B cell (primary cell): ENCODE measurements at regions not wholly inside any gene's neighbourhood (a gene's known extent, or its start where the extent isn't known, plus 50 kb on each side); places are given as distances from the start of the nearest gene placed in this dataset.

Experiments
- ATAC-seq: fragments of 200-7000 bp; cut with Tn5 transposase; one replicate; pipeline ENCODE4 v1.10.0; 2021; ENCODE audit warnings: low read depth, mild to moderate bottlenecking, moderate number of reproducible peaks, moderate library complexity
- CTCF ChIA-PET: fragments of 350-600 bp; sonication (Branson Sonifier 250); formaldehyde crosslinking; loops from one replicate; lab custom pipeline; 2021; ENCODE audit warnings: antibody characterized with exemption, inconsistent platforms; lab: Charles Lee
- POLR2A ChIA-PET: fragments of 350-600 bp; sonication (Branson Sonifier 250); formaldehyde crosslinking; loops from one replicate; lab custom pipeline; 2021; ENCODE audit warnings: antibody characterized with exemption; lab: Charles Lee
- DNase-seq: peaks from one replicate; pipeline ENCODE4 v3.0.0; 2013
- H2AFZ ChIP-seq: 2 replicates; pipeline ENCODE4 v1.6.1; 2012; ENCODE audit warnings: mild to moderate bottlenecking, low read depth, low read length; ENCODE audit not compliant: insufficient read depth, poor library complexity, severe bottlenecking
- H3K27ac ChIP-seq, 2 donors: 1 replicate in 1 of 2; 2 replicates in 1 of 2; pipeline ENCODE4 v1.5.1; 2012 to 2013; ENCODE audit warnings: low read length in 2 of 2, mild to moderate bottlenecking in 2 of 2, moderate library complexity in 1 of 2
- H3K27me3 ChIP-seq, 4 experiments: fragments of 200-600 bp in 1 of 4; sonication (generic) in 1 of 4; replicated peaks in 1 of 4; 1 replicate in 2 of 4; 2 replicates in 2 of 4; pipeline versions ENCODE4 v1.6.1 to v1.7.0; 2013 to 2016; ENCODE audit warnings: low read length in 3 of 4, mild to moderate bottlenecking in 2 of 4, mixed read lengths in 1 of 4, moderate library complexity in 1 of 4; ENCODE audit not compliant: insufficient read depth in 4 of 4, control insufficient read depth in 3 of 4; ENCODE audit errors: control extremely low read depth in 1 of 4
- H3K36me3 ChIP-seq, 2 experiments: replicated peaks in 1 of 2; 1 replicate in 1 of 2; 2 replicates in 1 of 2; pipeline versions ENCODE4 v1.6.1 to v1.7.1; 2013; ENCODE audit warnings: low read length in 1 of 2; ENCODE audit not compliant: insufficient read depth in 2 of 2, control insufficient read depth in 1 of 2; ENCODE audit errors: control extremely low read depth in 1 of 2, extremely low read depth in 1 of 2
- H3K4me1 ChIP-seq, 2 donors: fragments of 200-600 bp in 1 of 2; sonication (generic) in 1 of 2; 1 replicate in 1 of 2; 2 replicates in 1 of 2; pipeline versions ENCODE4 v1.5.1 to v1.6.1; 2013 to 2017; ENCODE audit warnings: low read length in 2 of 2; ENCODE audit not compliant: control insufficient read depth in 2 of 2, insufficient read depth in 2 of 2
- H3K4me2 ChIP-seq: replicated peaks from 2 replicates; pipeline ENCODE3; 2012; ENCODE audit warnings: mild to moderate bottlenecking, low read depth, low read length; ENCODE audit not compliant: poor library complexity, severe bottlenecking
- H3K4me3 ChIP-seq, 5 experiments: fragments of 200-600 bp in 1 of 5; sonication (generic) in 1 of 5; 1 replicate in 3 of 5; 2 replicates in 2 of 5; pipeline versions ENCODE4 v1.5.1 to v1.7.0; 2011 to 2016; ENCODE audit warnings: low read length in 4 of 5, mild to moderate bottlenecking in 4 of 5, low read depth in 2 of 5, control low read depth in 1 of 5, moderate library complexity in 1 of 5; ENCODE audit not compliant: insufficient read depth in 1 of 5; ENCODE audit errors: control extremely low read depth in 1 of 5, extremely low read depth in 1 of 5
- H3K79me2 ChIP-seq: fragments of 200-600 bp; sonication (generic); one replicate; pipeline ENCODE4 v1.6.0; 2016; ENCODE audit warnings: low read length; ENCODE audit not compliant: control insufficient read depth, insufficient read depth
- H3K9ac ChIP-seq: fragments of 200-600 bp; sonication (generic); 2 replicates; pipeline ENCODE4 v1.6.1; 2017; ENCODE audit warnings: mild to moderate bottlenecking, low read length, moderate library complexity
- H3K9me3 ChIP-seq, 3 donors: one replicate each; pipeline versions ENCODE4 v1.6.1 to v1.7.1; 2013; ENCODE audit warnings: low read length in 2 of 3; ENCODE audit not compliant: control insufficient read depth in 2 of 3, insufficient read depth in 1 of 3; ENCODE audit errors: control extremely low read depth in 1 of 3
- H4K20me1 ChIP-seq: 2 replicates; pipeline ENCODE4 v1.6.0; 2012; ENCODE audit warnings: mild to moderate bottlenecking, low read length; ENCODE audit not compliant: insufficient read depth, control insufficient read depth, poor library complexity, severe bottlenecking
- H3K27ac Mint-ChIP-seq: one replicate; pipeline ENCODE4 v1.8.0; 2021; ENCODE audit warnings: mixed read lengths
- H3K27me3 Mint-ChIP-seq: one replicate; pipeline ENCODE4 v1.8.0; 2021; ENCODE audit warnings: mixed read lengths
- H3K4me1 Mint-ChIP-seq: one replicate; pipeline ENCODE4 v1.8.0; 2021; ENCODE audit warnings: mixed read lengths
- H3K4me3 Mint-ChIP-seq: one replicate; pipeline ENCODE4 v1.8.0; 2021; ENCODE audit warnings: mixed read lengths
- H3K9me3 Mint-ChIP-seq: one replicate; pipeline ENCODE4 v1.8.0; 2022; ENCODE audit warnings: mixed read lengths; ENCODE audit not compliant: insufficient read depth
- CTCF ChIP-seq: fragments of 200-600 bp; IDR thresholded peaks from one replicate; pipeline ENCODE4 v1.8.0; 2022; ENCODE audit warnings: antibody characterized with exemption, mild to moderate bottlenecking
- EZH2 ChIP-seq: IDR thresholded peaks from 2 replicates; pipeline ENCODE4 v1.6.1; 2012; ENCODE audit warnings: borderline replicate concordance, low read depth, mild to moderate bottlenecking, moderate library complexity, low read length; ENCODE audit not compliant: insufficient read depth, poor library complexity, severe bottlenecking
- WGBS: methylation state at CpG from one replicate; pipeline ENCODE4 v1.1.5; 2013; ENCODE audit warnings: missing lambda C conversion rate; ENCODE audit not compliant: insufficient coverage; 5-methylcytosine and 5-hydroxymethylcytosine counted together
- intact Hi-C: fragments of 100-400 bp; cut with micrococcal nuclease; formaldehyde crosslinking; loops from one replicate; pipeline ENCODE4 v1.10.0; 2022

DNA sequence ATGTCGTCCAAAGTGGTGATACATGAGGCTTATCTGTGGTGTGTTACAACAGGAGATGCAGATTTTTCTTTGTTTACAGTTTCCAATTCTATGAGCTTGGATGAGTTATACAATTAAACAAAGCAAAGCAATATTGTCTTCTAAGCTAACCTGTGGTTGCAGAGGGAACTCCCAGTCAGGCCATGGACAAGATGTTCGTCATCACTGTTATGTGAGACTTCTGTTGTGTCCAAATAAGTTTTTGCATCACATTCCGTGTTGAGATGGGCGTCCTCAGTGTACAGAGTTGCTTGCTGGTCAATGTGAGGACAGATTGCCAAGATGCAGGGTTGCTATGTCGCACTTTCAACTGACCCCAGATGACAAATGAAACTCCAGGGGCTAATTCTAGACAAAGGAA, 189.3 kb downstream of the IRF8 start:
- peaks cover 0 to 3% (median 0%) of the 10 kb centered on the region in 4 experiments for H3K27me3 ChIP-seq
- no peaks in the 10 kb centered on the region for H3K9me3 ChIP-seq
- ATAC-seq (no peak), DNase-seq (no peak)
- ChIA-PET CTCF (no interaction called here), POLR2A (no interaction called here)
- TF ChIP-seq CTCF (no peak), EZH2 (no peak)
- peaks cover 16% of the 10 kb centered on the region for H3K4me1 Mint-ChIP-seq
- no peaks in the 10 kb centered on the region for H3K36me3 ChIP-seq
- no peak overlapping the region for H3K4me2 ChIP-seq
- no peak overlapping the region for H3K27ac Mint-ChIP-seq
- H4K20me1 ChIP-seq: no peaks in the 10 kb centered on the region
- H3K27me3 Mint-ChIP-seq: peaks cover 5% of the 10 kb centered on the region
- intact Hi-C loops: no loop called here
- WGBS: 90% methylated on average over 2 of the region's 5 CpGs
- no peak overlapping the region for H3K4me3 Mint-ChIP-seq
- H3K79me2 ChIP-seq: no peaks in the 10 kb centered on the region
- no peaks in the 10 kb centered on the region for H3K9me3 Mint-ChIP-seq
- H2AFZ ChIP-seq: no peak overlapping the region
- H3K9ac ChIP-seq: no peak overlapping the region
- no peak overlapping the region for H3K27ac ChIP-seq
- no peak overlapping the region for H3K4me3 ChIP-seq
- H3K4me1 ChIP-seq: peaks cover 13 to 18% of the 10 kb centered on the region in 2 donors

DNA sequence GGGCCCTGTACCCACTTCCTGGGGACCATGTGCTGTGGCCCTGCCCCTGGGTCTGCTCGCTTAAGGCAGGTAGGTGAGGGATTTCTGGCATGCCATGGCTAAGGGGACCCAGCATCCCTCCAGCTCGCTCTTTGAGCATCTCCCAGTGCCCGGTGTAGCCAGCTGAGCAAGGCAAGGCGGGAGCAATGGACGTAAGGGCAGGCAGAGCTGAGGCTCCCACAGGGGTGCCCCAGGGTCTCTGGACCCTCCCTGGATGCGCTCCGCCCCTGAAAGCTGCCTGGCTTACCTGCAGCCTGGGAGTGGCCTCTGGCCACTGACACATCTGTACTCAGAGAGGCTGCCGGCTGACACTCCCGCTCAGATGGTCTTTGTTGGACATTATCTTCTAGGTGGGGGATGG, 189.9 kb downstream of the IRF8 start:
- Mint-ChIP-seq H3K27ac (no peak overlapping the region), H3K9me3 (no peaks in the 10 kb centered on the region), H3K4me1 (peaks cover 16% of the 10 kb centered on the region), H3K4me3 (no peak overlapping the region), H3K27me3 (peaks cover under 1% of the 10 kb centered on the region)
- Histone ChIP-seq H3K79me2 (no peaks in the 10 kb centered on the region), H3K27me3 (no peaks in the 10 kb centered on the region), H3K4me1 (peaks cover 13 to 18% of the 10 kb centered on the region in 2 donors), H2AFZ (no peak overlapping the region), H3K9ac (no peak overlapping the region), H4K20me1 (no peaks in the 10 kb centered on the region), H3K27ac (no peak overlapping the region), H3K4me3 (no peak overlapping the region), H3K4me2 (no peak overlapping the region), H3K36me3 (no peaks in the 10 kb centered on the region), H3K9me3 (no peaks in the 10 kb centered on the region)
- intact Hi-C loops: no loop called here
- TF ChIP-seq CTCF: no peak
- no peak for TF ChIP-seq EZH2
- ATAC-seq (no peak), DNase-seq (no peak)
- 88% methylated on average over 9 of the region's 9 CpGs for WGBS
- ChIA-PET POLR2A (no interaction called here), CTCF (no interaction called here)
